Dermis blood vessel endothelial cell (primary cell): ENCODE measurements at regions not wholly inside any gene's neighbourhood (a gene's known extent, or its start where the extent isn't known, plus 50 kb on each side); places are given as distances from the start of the nearest gene placed in this dataset.
A peak's percentile ranks its signal among the peaks of the same experiment; 100 is the strongest.

Experiments
- DNase-seq: peaks from one replicate; pipeline ENCODE4 v3.0.0; 2010

- DNase-seq = no peak
These were observed 100.3 kb upstream of the ANKH start for GRCh38 chr5:14971873-14972272.

DNA sequence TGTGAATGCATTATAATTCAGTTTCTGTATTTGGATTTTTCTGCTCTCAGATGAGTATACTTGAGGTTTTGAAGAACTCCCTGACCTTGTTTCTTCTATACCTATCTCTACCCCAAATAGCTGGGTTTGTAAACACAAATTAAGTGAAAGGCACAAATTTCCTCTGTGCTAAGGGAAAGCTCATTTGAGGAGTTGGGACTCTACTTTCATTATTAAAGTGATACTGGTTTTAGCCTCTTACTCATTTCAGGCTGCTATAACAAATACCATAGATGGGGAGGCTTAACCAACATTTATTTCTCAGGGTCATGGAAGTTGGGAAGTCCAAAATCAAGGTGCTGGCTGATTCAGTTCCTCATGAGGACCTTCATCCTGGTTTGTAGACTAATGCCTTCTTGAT, 97.2 kb upstream of the ANKH start:
- no peak for DNase-seq

DNA sequence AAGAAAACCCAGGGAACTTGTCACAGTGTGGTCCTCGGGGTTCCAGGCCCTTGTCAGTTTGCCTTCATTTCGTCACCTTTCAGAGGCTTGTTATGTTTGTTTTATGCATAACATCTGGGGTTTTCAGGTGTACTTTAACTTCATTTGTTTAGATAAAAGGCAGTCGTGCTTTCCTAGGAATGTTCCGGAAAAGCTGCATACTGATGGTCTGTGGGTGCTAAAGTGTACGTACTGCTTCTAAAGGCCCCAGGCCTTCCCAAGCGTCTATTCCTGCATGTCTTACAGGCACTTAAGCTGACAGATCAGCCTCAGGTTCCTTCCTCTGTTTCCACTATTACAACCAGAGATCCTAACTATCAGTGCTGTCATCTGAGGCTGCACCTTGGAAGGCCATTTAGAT, 95.6 kb upstream of the ANKH start:
- no peak for DNase-seq

DNA sequence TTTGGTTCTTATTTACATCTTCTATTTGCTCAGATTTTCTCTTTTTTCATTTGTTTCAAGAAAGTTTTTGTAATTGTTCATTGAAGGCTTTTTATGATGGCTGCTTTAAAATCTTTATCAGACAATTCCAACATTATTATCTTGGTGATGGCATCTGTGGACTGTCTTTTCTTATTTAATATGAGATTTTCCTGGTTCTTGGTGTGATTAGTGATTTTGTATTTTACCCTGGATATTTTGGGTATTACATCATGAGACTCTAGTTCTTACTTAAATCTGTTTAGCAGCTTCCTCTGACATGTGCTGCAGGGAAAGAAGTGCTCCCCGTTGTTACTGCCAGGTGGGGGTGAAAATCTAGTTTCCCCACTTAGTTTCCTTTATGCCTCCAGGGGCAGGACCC, 94.2 kb upstream of the ANKH start:
- no peak for DNase-seq

GRCh38 chr5:14962604-14963003, 91.0 kb upstream of the ANKH start:
- DNase-seq = no peak

DNA sequence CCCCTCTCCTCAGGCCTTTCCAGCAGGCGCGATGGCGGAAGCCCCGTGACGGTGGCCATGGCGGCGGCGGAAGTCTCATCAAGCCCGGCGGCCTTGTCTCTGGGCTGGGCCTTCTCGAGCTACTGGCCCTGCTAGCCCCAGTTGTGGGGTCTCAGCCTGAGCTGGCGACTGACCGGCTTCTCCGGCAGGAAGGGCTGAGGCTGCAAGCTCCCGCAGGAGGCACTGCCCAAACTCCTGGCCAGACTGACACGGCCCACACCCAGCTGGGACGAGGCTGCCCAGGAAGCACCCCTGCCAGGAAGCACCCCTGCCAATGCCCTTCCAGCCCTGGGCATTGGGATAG, 88.5 kb upstream of the ANKH start:
- DNase-seq = no peak

DNA sequence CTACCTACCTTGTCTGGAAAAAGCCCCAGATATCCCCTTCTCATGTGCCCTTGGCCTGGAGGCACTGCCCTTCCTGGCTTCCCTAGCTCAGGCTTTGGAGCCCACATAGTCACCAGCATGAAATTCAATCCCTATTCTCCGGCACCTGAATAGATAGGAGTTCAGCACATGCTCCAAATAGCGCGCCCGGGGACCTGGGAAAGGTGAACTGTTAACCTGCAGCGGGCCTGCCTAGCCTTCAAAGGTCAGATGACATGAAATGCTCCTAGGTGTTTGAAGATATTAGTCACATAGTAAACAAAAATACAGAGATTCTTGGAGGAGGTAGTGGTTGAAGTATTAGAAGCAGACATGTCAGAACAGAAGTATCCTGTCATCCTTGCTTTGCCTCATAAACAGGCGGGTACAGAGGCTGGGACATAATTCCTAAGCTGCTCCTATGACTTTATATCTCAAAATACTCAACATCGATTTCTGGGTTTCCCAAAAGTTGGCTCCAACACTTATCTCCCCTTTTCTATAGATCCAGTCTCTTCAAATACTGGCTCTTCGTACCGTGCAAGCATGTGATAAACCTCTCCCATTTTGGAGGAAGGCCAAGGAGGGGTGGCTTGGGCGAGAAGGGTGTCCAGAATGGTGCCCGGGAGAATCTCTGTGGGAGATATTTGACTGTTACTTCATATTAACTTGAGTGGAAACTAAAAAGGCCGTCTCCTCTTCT, 88.0 kb upstream of the ANKH start:
- no peak for DNase-seq

- no peak for DNase-seq
These were observed 86.6 kb upstream of the ANKH start for GRCh38 chr5:14958188-14958587.

GRCh38 chr5:14956423-14957046, 85.0 kb upstream of the ANKH start:
- no peak for DNase-seq

- no peak for DNase-seq
These were observed 83.2 kb upstream of the ANKH start for GRCh38 chr5:14954616-14955343.

- DNase-seq = no peak
These were observed 82.6 kb upstream of the ANKH start for GRCh38 chr5:14954216-14954615.

- DNase-seq = no peak
These were observed 81.6 kb upstream of the ANKH start for GRCh38 chr5:14953075-14953607.

- DNase-seq = no peak
These were observed 76.8 kb upstream of the ANKH start for GRCh38 chr5:14948383-14948782.

GRCh38 chr5:14946815-14947620, 75.4 kb upstream of the ANKH start:
- DNase-seq = peak; percentile 47

DNA sequence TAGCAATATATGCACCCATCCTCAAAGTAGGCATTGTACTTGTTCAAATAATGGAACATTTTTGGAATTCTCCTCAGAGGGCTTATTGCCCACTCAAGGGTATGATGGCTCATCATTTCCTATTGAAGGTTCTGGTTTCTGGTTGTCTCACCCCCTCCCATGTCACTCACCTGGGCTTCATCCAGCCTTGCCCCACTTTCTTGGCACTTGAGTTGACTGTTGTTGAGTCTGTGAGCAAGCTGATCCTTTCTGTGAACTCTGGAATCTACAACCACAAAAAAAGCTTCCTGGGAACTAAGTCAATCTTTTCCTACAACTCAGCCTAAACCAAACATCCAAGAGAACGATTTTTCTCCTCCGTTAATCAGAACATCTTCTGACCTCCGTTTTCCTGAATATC, 73.9 kb upstream of the ANKH start:
- DNase-seq = no peak

- DNase-seq = no peak
These were observed 73.4 kb upstream of the ANKH start for GRCh38 chr5:14944996-14945395.

DNA sequence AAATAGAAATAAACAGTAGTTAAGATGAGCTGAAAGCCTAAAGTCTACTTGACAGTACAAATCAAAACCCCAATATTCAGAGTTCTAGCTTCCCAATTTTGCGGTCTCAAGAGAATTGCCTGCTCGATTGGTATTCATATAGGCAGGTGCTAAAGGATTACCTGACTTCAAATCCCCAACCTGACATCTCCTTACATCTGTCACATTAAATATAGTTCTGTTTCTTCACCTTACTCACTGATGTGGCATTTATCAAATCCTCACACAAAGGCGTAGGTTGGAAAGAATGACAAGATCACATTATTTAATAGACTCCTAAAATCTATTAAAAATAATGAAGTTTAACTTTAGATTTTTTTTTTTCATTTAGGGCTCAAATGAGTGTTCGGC, 72.8 kb upstream of the ANKH start:
- DNase-seq = no peak

GRCh38 chr5:14942212-14942611, 70.6 kb upstream of the ANKH start:
- no peak for DNase-seq

GRCh38 chr5:14937254-14937653, 65.7 kb upstream of the ANKH start:
- DNase-seq = peak; percentile 27

GRCh38 chr5:14936588-14936987, 65.0 kb upstream of the ANKH start:
- no peak for DNase-seq

DNA sequence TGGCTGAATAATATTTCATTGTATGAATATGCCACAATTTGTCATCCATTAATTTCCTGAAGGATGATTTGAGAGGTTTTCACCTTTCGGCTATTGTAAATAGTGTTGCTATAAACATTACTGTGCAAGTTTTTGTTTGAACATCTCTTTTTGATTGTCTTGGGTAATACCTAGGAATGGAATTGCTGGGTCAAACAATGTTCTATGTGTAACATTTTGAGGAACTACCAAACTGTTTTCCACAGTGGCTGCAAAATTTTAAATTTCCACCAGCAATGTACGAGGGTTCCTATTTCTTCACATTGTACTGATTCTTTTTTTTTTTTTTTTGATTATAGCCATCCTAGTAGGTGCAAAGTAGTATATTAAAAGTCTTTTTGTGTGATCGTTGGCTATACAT, 63.8 kb upstream of the ANKH start:
- no peak for DNase-seq

GRCh38 chr5:14932902-14933469, 61.4 kb upstream of the ANKH start:
- DNase-seq = no peak

GRCh38 chr5:14930486-14930885, 58.9 kb upstream of the ANKH start:
- DNase-seq = no peak
